ENCODE measurements at regions not wholly inside any gene's neighbourhood (a gene's known extent, or its start where the extent isn't known, plus 50 kb on each side); places are given as distances from the start of the nearest gene placed in this dataset.

GRCh38 chr13:60286707-60287106, 110.3 kb upstream of the TDRD3 start:
- no peak for DNase-seq (ENCODE audit: low read depth)

GRCh38 chr13:60288569-60288968, 108.5 kb upstream of the TDRD3 start:
- no peak for DNase-seq (ENCODE audit: low read depth)

GRCh38 chr13:60303166-60303565, 93.9 kb upstream of the TDRD3 start:
- DNase-seq (ENCODE audit: low read depth), result no peak

DNA sequence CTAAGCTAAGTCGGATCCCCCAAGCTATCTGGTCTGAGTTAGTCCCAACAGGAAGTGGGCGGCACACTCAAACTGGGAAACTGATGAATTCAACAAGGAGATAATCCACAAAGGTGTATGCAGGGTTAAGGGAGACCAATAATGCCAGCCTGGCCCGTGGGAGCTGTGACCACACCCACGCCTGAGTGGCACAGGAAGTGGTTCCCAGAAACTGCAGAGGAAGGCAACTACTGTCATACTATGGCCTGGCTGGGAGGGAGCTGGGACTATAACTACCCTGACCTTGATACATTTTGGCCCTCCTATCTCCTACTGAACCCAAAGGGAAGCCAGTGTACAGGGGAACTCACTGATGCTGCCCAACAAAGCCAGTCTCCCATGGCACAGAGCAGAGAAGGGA, 85.5 kb upstream of the TDRD3 start:
- DNase-seq (ENCODE audit: low read depth), result no peak

DNA sequence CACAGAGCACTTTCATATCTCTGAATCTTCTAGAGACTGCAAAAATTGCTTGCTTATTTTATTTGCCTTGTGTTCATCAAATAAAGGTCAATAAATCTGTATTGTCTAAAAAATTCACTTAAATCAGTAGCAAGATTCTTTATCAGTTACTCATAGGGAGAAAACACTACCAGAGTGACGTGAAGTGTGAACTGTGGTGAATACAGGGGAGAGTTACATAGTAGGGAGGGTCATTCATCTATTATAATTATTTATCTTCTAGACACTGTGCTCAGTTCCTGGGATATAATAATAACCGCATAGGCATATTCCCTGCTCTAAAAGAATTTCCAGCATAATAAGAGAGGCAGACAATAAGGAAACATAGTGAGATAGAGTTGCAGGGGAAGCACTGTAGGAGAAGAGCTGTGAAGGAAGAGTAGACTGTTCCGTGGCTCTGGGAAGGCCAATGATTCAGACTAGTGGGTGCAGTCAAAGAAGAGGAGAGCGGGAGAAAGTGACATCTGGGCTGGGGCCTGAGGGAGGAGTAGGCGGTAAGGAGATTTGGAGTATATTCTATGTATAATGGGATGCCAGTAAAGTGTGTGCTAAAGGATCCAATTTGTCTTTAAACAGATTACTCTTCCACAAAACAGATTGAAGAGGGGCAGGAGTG, 84.0 kb upstream of the TDRD3 start:
- DNase-seq (ENCODE audit: low read depth), result no peak

GRCh38 chr13:60318186-60318585, 78.8 kb upstream of the TDRD3 start:
- no peak for DNase-seq (ENCODE audit: low read depth)

DNA sequence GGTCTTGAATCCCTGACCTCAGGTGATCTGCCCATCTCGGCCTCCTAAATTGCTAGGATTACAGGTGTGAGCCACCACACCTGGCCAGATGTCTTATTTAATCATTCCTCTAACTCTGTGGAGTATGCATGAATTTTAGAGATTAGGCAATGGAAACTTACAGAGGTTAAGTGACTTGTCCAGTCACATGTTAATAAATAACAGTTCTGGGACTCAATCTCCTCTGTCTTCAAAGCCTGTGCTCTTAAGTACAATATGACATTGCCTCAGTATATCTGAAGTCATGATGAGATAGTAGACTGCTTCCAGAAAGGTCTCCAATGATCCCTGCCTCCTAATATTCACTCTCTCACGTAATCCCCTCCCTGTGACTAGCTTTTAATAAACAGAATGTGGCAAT, 72.9 kb upstream of the TDRD3 start:
- DNase-seq (ENCODE audit: low read depth), result no peak

DNA sequence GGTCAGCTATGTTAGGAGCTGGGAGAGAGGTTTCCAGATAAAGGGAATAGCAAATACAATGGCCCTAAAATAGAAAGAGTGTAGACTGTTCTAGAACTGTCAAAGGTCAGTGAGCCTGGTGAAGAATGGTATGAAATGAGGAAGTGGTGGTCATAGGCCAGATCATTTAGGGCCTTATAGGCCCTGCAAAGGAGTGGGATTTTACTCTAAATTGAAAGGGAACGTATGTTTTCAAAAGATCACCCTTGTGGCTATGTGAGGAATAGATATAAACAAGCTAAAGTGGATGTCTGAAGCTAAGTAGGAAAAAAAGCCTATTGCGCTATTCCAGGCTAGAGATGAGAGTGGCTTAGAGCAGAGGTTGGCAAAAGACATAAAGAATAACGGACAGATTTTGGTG, 70.7 kb upstream of the TDRD3 start:
- DNase-seq (ENCODE audit: low read depth), result no peak

DNA sequence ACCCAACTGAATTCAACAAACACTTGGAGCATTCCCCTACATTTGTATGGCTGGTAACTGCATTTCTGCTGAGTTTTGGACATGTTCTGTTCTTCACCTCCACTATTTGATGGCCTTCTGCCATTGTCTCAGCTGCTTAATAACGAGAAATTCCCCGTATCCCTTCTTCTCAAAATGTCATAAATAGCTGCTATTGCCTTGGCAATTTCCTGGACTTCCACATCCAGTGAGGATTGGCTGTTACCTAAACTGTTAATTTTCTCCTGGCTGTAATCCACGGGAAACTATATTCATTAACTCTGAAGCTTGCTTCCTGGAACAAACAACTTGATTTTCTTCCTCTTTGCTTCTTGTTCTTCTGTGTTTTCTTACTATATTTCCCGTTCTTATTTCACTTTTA, 69.5 kb upstream of the TDRD3 start:
- DNase-seq (ENCODE audit: low read depth), result no peak

DNA sequence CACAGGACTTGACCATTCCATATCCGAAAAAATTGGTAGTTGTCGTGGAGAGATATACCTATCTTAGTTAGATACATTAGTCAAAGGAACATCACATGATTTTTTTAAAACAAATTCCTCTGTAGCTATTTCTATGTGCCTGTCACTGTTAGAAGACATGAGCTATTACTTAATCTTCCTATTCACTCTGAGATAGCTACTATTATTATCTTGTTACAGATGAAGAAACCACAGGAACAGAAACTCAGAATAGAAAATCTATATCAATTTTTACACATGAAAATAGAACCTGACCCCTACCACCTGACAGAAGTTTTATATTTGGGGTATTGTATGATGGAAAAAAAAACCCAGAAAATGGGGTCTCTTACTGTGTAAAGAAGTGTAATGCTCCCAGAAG, 68.9 kb upstream of the TDRD3 start:
- DNase-seq (ENCODE audit: low read depth), result no peak

- DNase-seq (ENCODE audit: low read depth), result no peak
These were observed 67.6 kb upstream of the TDRD3 start for GRCh38 chr13:60329221-60329923.

DNA sequence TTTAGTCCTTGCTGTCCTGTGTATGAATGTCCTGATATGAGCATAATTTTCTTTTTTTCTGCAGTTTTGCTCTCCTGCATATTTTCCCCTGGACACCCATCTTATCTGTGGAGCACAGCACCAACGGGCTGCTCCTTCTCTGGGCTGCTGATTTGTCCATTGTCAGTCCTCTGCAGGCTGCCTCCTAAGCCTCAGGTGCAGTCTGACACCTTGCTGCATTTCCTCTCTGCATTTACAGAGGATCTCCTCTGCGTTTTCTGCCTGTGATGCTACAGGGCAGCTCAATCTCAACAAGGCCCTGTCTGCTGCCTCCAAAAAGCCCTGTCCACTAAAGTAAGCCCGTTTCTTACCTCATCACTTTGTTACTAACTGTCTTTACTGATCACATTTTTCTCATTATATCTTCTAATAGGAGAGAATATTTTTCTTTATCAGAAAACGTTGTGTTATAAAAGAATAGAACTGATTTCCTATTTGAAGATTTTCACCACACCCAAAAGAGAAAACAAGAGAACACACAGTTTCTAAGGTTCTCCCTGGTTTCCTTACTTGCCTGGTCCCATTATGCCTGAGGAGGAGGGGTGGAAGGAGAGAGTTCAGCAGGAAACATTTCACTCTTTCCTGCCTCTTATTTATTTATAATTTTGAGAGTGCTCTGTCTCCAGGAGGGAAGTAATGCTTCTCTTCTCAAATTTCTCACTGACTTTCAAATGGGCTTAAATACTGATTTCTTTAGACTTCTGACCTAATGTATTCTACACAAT, 65.6 kb upstream of the TDRD3 start:
- no peak for DNase-seq (ENCODE audit: low read depth)

- no peak for DNase-seq (ENCODE audit: low read depth)
These were observed 64.3 kb upstream of the TDRD3 start for GRCh38 chr13:60332682-60333081.

DNA sequence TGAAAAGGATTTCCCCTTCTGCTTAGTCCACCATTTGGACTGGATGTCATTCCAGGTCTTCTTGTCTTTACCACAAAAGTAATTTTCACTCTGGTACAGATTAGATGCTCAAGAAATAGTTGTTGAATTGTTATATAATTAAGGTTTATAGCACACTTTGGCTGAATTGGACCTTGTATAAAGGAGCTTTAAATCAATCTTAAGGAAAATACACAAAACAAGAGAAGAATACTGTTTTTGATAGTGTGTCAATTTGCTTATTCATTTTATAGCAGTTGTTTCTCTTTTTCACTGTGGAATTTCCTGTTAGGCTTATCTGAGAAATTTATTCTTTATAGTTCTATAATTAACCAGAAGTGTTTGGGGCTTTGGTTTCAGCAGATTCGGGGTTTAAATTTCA, 62.7 kb upstream of the TDRD3 start:
- DNase-seq (ENCODE audit: low read depth), result no peak

- DNase-seq (ENCODE audit: low read depth), result no peak
These were observed 61.5 kb upstream of the TDRD3 start for GRCh38 chr13:60335531-60335930.

GRCh38 chr13:60338754-60339153, 58.3 kb upstream of the TDRD3 start:
- DNase-seq (ENCODE audit: low read depth), result no peak

DNA sequence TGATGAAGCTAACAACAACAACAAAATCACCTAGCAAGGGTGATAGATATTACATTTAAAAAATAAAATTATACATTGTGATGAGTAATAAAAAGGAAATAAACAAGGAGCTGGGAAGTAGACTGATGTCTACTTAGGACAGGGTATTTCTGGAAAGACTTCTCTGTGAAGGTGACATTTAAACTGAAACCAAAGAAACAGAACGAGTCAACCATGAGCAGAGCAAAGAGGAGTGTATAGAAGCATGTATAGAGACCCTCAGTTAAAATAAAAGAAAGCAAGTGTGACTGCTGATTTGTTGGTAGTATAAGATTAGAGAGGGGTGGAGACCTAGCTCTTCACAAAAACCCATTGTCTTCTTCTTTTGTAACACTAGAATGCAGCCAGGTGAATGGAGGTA, 53.0 kb upstream of the TDRD3 start:
- DNase-seq (ENCODE audit: low read depth), result no peak

- no peak for DNase-seq (ENCODE audit: low read depth)
These were observed 49.8 kb upstream of the TDRD3 start for GRCh38 chr13:60347174-60347573.

All from stimulated activated CD8-positive, alpha-beta memory T cell treated with anti-CD3 and anti-CD28 coated beads, Interleukin-4, amount 100 ng/mL, for 24 hours (primary cell).